Lower leg skin (tissue), 4 donors: ENCODE measurements at regions not wholly inside any gene's neighbourhood (a gene's known extent, or its start where the extent isn't known, plus 50 kb on each side); places are given as distances from the start of the nearest gene placed in this dataset.

ENCODE experiments used
- DNase-seq, 2 donors: peaks; one replicate each; pipeline ENCODE4 v3.0.0-alpha.2; 2019; ENCODE audit warnings: low spot score in 2 of 2
- H3K4me3 ChIP-seq: fragments of 200-600 bp; sonication (generic); 2 replicates; pipeline ENCODE4 v1.5.1; 2017; ENCODE audit warnings: mild to moderate bottlenecking, low read depth; ENCODE audit not compliant: poor library complexity, severe bottlenecking
- POLR2A ChIP-seq, 2 donors: fragments of 450-650 bp; IDR thresholded peaks; one replicate each; pipeline ENCODE4 v1.6.1; 2016 to 2017; ENCODE audit warnings: antibody characterized with exemption in 2 of 2, mild to moderate bottlenecking in 1 of 2, moderate library complexity in 1 of 2
- WGBS, 2 donors: methylation state at CpG; one replicate each; pipeline ENCODE4 v1.1.5; 2018; 5-methylcytosine and 5-hydroxymethylcytosine counted together
- intact Hi-C: fragments of 100-400 bp; cut with DNase I; formaldehyde crosslinking; loops from one replicate; pipeline ENCODE4 v1.15.0; 2023; ENCODE audit warnings: low total_unique reads
- TF ChIP-seq, protein P1 (sequence below), 3 donors: fragments of 450-650 bp; IDR thresholded peaks; one replicate each; pipeline ENCODE4 v1.5.1; 2016; ENCODE audit warnings: antibody characterized with exemption in 3 of 3, mild to moderate bottlenecking in 3 of 3, moderate library complexity in 2 of 3

- 94 to 98% methylated on average over 3 of the region's 3 CpGs for WGBS, 2 donors
- intact Hi-C loops = no loop called here
- TF ChIP-seq POLR2A (IDR thresholded peaks at IDR 0.05) = no peak
- TF ChIP-seq, protein P1, sequence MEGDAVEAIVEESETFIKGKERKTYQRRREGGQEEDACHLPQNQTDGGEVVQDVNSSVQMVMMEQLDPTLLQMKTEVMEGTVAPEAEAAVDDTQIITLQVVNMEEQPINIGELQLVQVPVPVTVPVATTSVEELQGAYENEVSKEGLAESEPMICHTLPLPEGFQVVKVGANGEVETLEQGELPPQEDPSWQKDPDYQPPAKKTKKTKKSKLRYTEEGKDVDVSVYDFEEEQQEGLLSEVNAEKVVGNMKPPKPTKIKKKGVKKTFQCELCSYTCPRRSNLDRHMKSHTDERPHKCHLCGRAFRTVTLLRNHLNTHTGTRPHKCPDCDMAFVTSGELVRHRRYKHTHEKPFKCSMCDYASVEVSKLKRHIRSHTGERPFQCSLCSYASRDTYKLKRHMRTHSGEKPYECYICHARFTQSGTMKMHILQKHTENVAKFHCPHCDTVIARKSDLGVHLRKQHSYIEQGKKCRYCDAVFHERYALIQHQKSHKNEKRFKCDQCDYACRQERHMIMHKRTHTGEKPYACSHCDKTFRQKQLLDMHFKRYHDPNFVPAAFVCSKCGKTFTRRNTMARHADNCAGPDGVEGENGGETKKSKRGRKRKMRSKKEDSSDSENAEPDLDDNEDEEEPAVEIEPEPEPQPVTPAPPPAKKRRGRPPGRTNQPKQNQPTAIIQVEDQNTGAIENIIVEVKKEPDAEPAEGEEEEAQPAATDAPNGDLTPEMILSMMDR (IDR thresholded peaks at IDR 0.05) = no peak
- H3K4me3 ChIP-seq = no peak overlapping the region
- no peak for DNase-seq
These were observed 627.1 kb upstream of the WWC1 start for GRCh38 chr5:167664222-167664804.

- intact Hi-C loops = no loop called here
- no peak overlapping the region for H3K4me3 ChIP-seq
- TF ChIP-seq, protein P1 (IDR thresholded peaks at IDR 0.05) = no peak
- no peak for TF ChIP-seq POLR2A (IDR thresholded peaks at IDR 0.05)
- whole genome bisulfite sequencing, 2 donors = 68 to 72% methylated on average over 5 of the region's 5 CpGs
- DNase-seq = no peak
These were observed 625.5 kb upstream of the WWC1 start for GRCh38 chr5:167665841-167666375.

DNA sequence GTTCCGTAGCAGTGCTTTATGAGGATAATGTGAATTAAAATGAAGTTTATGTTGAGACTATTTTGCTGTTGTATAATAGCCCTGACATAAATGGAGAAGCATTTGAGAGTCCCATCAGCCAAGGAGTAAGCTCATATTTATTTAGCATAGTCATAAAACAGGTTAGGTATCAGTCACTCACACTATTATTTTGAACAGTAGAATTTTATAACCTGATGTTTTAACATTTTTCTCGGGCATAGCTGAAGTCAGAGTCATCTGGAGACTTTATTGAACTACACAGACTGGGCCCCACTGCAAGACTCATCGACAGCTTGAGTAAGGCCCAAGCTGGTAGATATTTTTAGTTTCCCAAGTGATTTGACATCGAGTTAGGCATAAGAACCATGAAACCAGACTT lies 620.3 kb upstream of the WWC1 start:
- intact Hi-C loops = no loop called here
- 70 to 79% methylated on average over 4 of the region's 4 CpGs for WGBS, 2 donors

GRCh38 chr5:167673942-167674341 lies 617.5 kb upstream of the WWC1 start:
- intact Hi-C loops = no loop called here
- 41 to 67% methylated on average over 2 of the region's 2 CpGs for WGBS, 2 donors
- no peak for DNase-seq
- TF ChIP-seq, protein P1 (IDR thresholded peaks at IDR 0.05) = no peak
- TF ChIP-seq POLR2A (IDR thresholded peaks at IDR 0.05) = no peak
- no peak overlapping the region for H3K4me3 ChIP-seq

More for the DNA sequence above, 620.3 kb upstream of the WWC1 start:
- no peak for TF ChIP-seq POLR2A (IDR thresholded peaks at IDR 0.05)
- TF ChIP-seq, protein P1 (IDR thresholded peaks at IDR 0.05) = no peak
- H3K4me3 ChIP-seq = no peak overlapping the region
- no peak for DNase-seq

DNA sequence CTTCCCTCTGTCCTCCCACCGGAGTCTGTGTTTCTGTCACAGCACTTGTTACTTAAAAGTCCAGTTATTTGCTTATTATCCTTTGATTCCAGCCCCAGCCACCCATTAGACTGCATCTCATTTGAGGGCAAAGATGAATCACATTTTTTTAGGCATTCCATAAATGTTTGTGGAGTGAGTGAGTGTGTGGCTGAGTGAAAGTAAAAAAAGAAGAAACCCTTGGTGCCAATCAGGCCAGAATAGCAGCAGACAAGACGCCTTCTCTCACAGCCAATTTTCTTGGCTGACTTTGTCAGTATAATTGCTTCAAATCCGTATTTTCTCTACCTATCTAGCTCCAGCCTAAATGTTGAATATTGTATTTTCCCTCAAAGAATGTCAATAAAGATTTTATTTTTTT lies 613.0 kb upstream of the WWC1 start:
- DNase-seq = no peak
- intact Hi-C loops = no loop called here
- TF ChIP-seq, protein P1 (IDR thresholded peaks at IDR 0.05) = no peak
- TF ChIP-seq POLR2A (IDR thresholded peaks at IDR 0.05) = no peak
- 78 to 82% methylated on average over 3 of the region's 3 CpGs for WGBS, 2 donors
- H3K4me3 ChIP-seq = no peak overlapping the region

DNA sequence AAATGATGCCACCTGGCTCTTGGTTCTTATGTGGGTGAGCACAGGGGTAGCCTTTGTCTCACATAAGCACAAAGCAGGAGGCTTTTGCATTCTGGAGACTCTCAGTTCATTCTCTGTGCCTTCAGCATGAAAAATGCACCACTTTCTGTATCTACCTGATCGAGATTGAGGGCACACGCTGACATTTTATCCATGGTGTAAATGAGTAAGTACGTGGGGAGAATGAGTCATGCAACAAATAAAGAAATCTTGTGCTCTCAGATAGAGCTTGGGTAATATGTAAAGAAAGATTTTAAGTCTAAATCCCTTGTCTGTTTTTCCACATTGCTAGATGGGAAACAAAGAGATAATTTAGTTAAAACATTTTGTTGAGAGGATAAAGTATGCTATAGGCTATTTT lies 607.2 kb upstream of the WWC1 start:
- DNase-seq = no peak
- WGBS, 2 donors = 78 to 80% methylated on average over 3 of the region's 3 CpGs
- intact Hi-C loops = no loop called here
- TF ChIP-seq, protein P1 (IDR thresholded peaks at IDR 0.05) = no peak
- TF ChIP-seq POLR2A (IDR thresholded peaks at IDR 0.05) = no peak
- no peak overlapping the region for H3K4me3 ChIP-seq
